ENCODE measurements at regions not wholly inside any gene's neighbourhood (a gene's known extent, or its start where the extent isn't known, plus 50 kb on each side); places are given as distances from the start of the nearest gene placed in this dataset.

DNA sequence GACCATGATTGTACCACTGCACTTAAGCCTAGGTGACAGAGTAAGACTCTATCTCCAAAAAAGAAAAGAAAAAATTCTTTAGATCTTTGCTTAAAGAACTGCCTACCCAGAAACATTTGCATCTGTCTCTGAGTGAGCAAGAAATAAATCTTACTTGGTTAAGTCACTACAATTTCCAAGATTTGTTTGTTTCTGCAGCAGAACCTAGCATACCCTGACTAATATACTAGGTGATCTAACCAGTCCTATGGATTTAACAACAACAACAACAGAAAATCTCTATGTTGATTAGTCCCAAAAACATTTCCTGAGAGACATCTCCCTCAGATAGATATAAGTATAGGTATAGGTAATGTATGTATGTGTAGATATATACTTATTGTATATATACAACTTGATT lies 549.3 kb upstream of the PSMD7 start:
- no peak overlapping the region for H3K27ac ChIP-seq (ENCODE audit: low read depth, low read length)
- H3K36me3 Mint-ChIP-seq (ENCODE audit: low read depth) = no peaks in the 10 kb centered on the region
- no peak overlapping the region for H3K27ac Mint-ChIP-seq
- H3K4me1 ChIP-seq (ENCODE audit: control insufficient read depth, insufficient read depth, low read length) = no peaks in the 10 kb centered on the region
- H3K4me3 Mint-ChIP-seq = no peak overlapping the region
- H3K9me3 ChIP-seq (ENCODE audit: control insufficient read depth, low read length) = peaks cover 10% of the 10 kb centered on the region
- H3K27me3 Mint-ChIP-seq (ENCODE audit: insufficient read depth) = no peaks in the 10 kb centered on the region
- TF ChIP-seq, protein P1, sequence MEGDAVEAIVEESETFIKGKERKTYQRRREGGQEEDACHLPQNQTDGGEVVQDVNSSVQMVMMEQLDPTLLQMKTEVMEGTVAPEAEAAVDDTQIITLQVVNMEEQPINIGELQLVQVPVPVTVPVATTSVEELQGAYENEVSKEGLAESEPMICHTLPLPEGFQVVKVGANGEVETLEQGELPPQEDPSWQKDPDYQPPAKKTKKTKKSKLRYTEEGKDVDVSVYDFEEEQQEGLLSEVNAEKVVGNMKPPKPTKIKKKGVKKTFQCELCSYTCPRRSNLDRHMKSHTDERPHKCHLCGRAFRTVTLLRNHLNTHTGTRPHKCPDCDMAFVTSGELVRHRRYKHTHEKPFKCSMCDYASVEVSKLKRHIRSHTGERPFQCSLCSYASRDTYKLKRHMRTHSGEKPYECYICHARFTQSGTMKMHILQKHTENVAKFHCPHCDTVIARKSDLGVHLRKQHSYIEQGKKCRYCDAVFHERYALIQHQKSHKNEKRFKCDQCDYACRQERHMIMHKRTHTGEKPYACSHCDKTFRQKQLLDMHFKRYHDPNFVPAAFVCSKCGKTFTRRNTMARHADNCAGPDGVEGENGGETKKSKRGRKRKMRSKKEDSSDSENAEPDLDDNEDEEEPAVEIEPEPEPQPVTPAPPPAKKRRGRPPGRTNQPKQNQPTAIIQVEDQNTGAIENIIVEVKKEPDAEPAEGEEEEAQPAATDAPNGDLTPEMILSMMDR (conservative IDR thresholded peaks at IDR 0.05) = no peak
- no peaks in the 10 kb centered on the region for H3K36me3 ChIP-seq (ENCODE audit: control insufficient read depth, insufficient read depth, low read length)
- H3K9me3 Mint-ChIP-seq = peaks cover 5% of the 10 kb centered on the region
- DNase-seq = no peak
- H3K4me3 ChIP-seq (ENCODE audit: low read length) = no peak overlapping the region
- H3K9ac ChIP-seq (ENCODE audit: extremely low read depth, low read length, poor library complexity, severe bottlenecking) = no peak overlapping the region
- H3K4me1 Mint-ChIP-seq = peaks cover 5% of the 10 kb centered on the region
- no peaks in the 10 kb centered on the region for H3K27me3 ChIP-seq (ENCODE audit: control insufficient read depth, insufficient read depth, low read length, poor library complexity, severe bottlenecking)

DNA sequence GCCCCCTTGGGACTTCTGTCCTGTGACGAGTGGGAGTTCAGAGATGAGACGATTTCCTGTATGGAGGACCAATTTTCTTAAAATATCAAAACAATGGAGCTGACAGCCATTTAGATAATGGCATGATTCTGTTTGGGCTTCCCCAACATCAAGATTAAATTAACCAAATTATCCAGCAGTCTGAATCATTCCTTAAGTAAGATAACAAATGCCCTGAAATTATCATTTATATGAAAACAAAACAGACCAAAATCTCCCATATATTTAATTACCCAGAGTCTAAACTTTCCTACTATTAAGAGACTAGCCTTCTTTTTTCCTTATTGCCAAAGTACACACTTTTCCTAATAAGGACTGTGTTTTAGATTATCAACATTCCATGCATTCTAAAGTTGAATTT lies 550.1 kb upstream of the PSMD7 start:
- WGBS, 2 experiments (ENCODE audit: insufficient coverage in 1 of 2, insufficient read length in 1 of 2) = 92 to 93% methylated on average over 2 of the region's 2 CpGs
- no peak overlapping the region for H3K27ac Mint-ChIP-seq
- TF ChIP-seq, protein P1 (conservative IDR thresholded peaks at IDR 0.05) = no peak
- no peaks in the 10 kb centered on the region for H3K27me3 Mint-ChIP-seq (ENCODE audit: insufficient read depth)
- H3K4me1 Mint-ChIP-seq = peaks cover 5% of the 10 kb centered on the region
- H3K4me3 Mint-ChIP-seq = no peak overlapping the region
- no peaks in the 10 kb centered on the region for H3K36me3 Mint-ChIP-seq (ENCODE audit: low read depth)
- Histone ChIP-seq H3K4me3 (ENCODE audit: low read length) (no peak overlapping the region), H3K9me3 (ENCODE audit: control insufficient read depth, low read length) (peaks cover 10% of the 10 kb centered on the region), H3K4me1 (ENCODE audit: control insufficient read depth, insufficient read depth, low read length) (no peaks in the 10 kb centered on the region), H3K36me3 (ENCODE audit: control insufficient read depth, insufficient read depth, low read length) (no peaks in the 10 kb centered on the region), H3K27ac (ENCODE audit: low read depth, low read length) (no peak overlapping the region), H3K9ac (ENCODE audit: extremely low read depth, low read length, poor library complexity, severe bottlenecking) (no peak overlapping the region), H3K27me3 (ENCODE audit: control insufficient read depth, insufficient read depth, low read length, poor library complexity, severe bottlenecking) (no peaks in the 10 kb centered on the region)
- peaks cover 5% of the 10 kb centered on the region for H3K9me3 Mint-ChIP-seq
- DNase-seq = no peak

DNA sequence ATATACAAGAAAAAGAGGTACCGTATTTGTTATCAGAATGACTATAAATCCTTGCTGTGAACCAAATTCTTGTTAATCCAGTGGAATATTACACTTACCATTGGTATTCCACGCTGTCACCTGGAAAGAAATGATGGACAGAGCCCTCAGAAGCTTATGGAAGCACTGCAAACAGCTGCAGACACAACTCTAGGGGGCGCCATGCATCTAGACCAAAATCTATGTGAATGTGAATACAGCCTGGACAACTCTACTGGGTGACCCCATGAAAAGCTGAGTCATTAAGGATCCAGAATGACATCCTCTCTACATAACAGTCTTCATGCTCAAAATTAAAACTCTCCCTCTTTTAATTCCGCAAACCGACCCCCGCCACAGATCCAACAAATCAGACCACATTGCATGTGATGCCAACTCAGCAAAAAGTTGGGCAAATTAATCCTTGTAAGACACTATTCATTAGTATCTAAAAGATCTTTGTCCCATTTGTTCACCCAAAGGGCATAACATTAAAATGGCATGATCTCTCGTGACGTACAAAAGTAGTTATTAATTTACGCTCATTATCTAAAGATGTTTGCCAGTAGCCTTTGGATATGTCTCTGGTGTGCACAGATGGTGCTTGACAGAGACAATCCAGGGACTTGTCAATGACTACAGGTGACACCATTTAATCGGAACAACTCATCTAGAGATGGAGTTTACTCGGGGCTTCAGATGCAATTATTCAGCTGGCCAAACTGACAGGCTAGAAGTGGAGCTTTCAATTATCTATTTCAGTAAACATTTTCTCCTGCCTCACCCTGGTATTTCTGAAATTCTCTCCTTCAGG lies 552.7 kb upstream of the PSMD7 start:
- Histone ChIP-seq H3K4me3 (ENCODE audit: low read length) (no peak overlapping the region), H3K9ac (ENCODE audit: extremely low read depth, low read length, poor library complexity, severe bottlenecking) (no peak overlapping the region), H3K4me1 (ENCODE audit: control insufficient read depth, insufficient read depth, low read length) (no peaks in the 10 kb centered on the region), H3K27ac (ENCODE audit: low read depth, low read length) (no peak overlapping the region), H3K27me3 (ENCODE audit: control insufficient read depth, insufficient read depth, low read length, poor library complexity, severe bottlenecking) (no peaks in the 10 kb centered on the region), H3K9me3 (ENCODE audit: control insufficient read depth, low read length) (peaks cover 24% of the 10 kb centered on the region), H3K36me3 (ENCODE audit: control insufficient read depth, insufficient read depth, low read length) (no peaks in the 10 kb centered on the region)
- no peak overlapping the region for H3K27ac Mint-ChIP-seq
- TF ChIP-seq, protein P1 (conservative IDR thresholded peaks at IDR 0.05) = peak; percentile 69
- no peaks in the 10 kb centered on the region for H3K27me3 Mint-ChIP-seq (ENCODE audit: insufficient read depth)
- peaks cover 9% of the 10 kb centered on the region for H3K4me1 Mint-ChIP-seq
- DNase-seq = peak; percentile 65
- H3K4me3 Mint-ChIP-seq = no peak overlapping the region
- H3K36me3 Mint-ChIP-seq (ENCODE audit: low read depth) = no peaks in the 10 kb centered on the region
- peaks cover 14% of the 10 kb centered on the region for H3K9me3 Mint-ChIP-seq
- 90 to 92% methylated on average over 7 to 11 of the region's 11 CpGs for WGBS, 2 experiments (ENCODE audit: insufficient coverage in 1 of 2, insufficient read length in 1 of 2)

Measured in endodermal cell (in vitro differentiated cells).